ENCODE measurements at regions not wholly inside any gene's neighbourhood (a gene's known extent, or its start where the extent isn't known, plus 50 kb on each side); places are given as distances from the start of the nearest gene placed in this dataset.
A peak's percentile ranks its signal among the peaks of the same experiment; 100 is the strongest.
"Not testable (repeated sequence)": the region's sequence is repeated elsewhere in the genome, so short reads cannot be mapped to it uniquely, and the experiment has no call there.

- DNase-seq = no peak
Observed at GRCh38 chrX:46295963-46296362, 249.3 kb downstream of the ZNF674 start.

GRCh38 chrX:46294234-46294633 is 251.0 kb downstream of the ZNF674 start:
- no peak for DNase-seq

GRCh38 chrX:46279925-46280313 is 265.3 kb downstream of the ZNF674 start:
- DNase-seq = no peak

GRCh38 chrX:46279214-46279924 is 265.9 kb downstream of the ZNF674 start:
- no peak for DNase-seq

- no peak for DNase-seq
Observed at GRCh38 chrX:46278572-46278971, 266.6 kb downstream of the ZNF674 start.

- peak; percentile 74 for DNase-seq
Observed at GRCh38 chrX:46268412-46268811, 276.8 kb downstream of the ZNF674 start.

- peak; percentile 6 for DNase-seq
Observed at GRCh38 chrX:46263494-46263893, 281.7 kb downstream of the ZNF674 start.

GRCh38 chrX:46262304-46262703 is 282.9 kb downstream of the ZNF674 start:
- no peak for DNase-seq

- no peak for DNase-seq
Observed at GRCh38 chrX:46260499-46260898, 284.7 kb downstream of the ZNF674 start.

GRCh38 chrX:46258356-46258755 is 286.9 kb downstream of the ZNF674 start:
- no peak for DNase-seq

- DNase-seq = peak; percentile 5
Observed at GRCh38 chrX:46257451-46257879, 287.8 kb downstream of the ZNF674 start.

GRCh38 chrX:46256875-46257274 is 288.3 kb downstream of the ZNF674 start:
- no peak for DNase-seq

GRCh38 chrX:46255046-46255445 is 290.2 kb downstream of the ZNF674 start:
- DNase-seq = no peak

- DNase-seq = no peak
Observed at GRCh38 chrX:46254641-46255040, 290.6 kb downstream of the ZNF674 start.

GRCh38 chrX:46251755-46252154 is 293.5 kb downstream of the ZNF674 start:
- no peak for DNase-seq

- no peak for DNase-seq
Observed at GRCh38 chrX:46250151-46250550, 295.1 kb downstream of the ZNF674 start.

- DNase-seq = no peak
Observed at GRCh38 chrX:46247456-46247855, 297.8 kb downstream of the ZNF674 start.

GRCh38 chrX:46244451-46244850 is 300.8 kb downstream of the ZNF674 start:
- DNase-seq = no peak

GRCh38 chrX:46236411-46236810 is 308.8 kb downstream of the ZNF674 start:
- DNase-seq = no peak

GRCh38 chrX:46235778-46236177 is 309.4 kb downstream of the ZNF674 start:
- DNase-seq = no peak

- DNase-seq = no peak
Observed at GRCh38 chrX:46234775-46235174, 310.4 kb downstream of the ZNF674 start.

- no peak for DNase-seq
Observed at GRCh38 chrX:46228389-46228788, 316.8 kb downstream of the ZNF674 start.

GRCh38 chrX:46226422-46226821 is 318.8 kb downstream of the ZNF674 start:
- no peak for DNase-seq

- DNase-seq = not testable (repeated sequence)
Observed at GRCh38 chrX:46223499-46223898, 321.7 kb downstream of the ZNF674 start.

- peak; percentile 20 for DNase-seq
Observed at GRCh38 chrX:46220822-46221221, 324.4 kb downstream of the ZNF674 start.

All from DMS53 (cell line).